BE2C (cell line): ENCODE measurements at regions not wholly inside any gene's neighbourhood (a gene's known extent, or its start where the extent isn't known, plus 50 kb on each side); places are given as distances from the start of the nearest gene placed in this dataset.

ENCODE experiments used
- DNase-seq: peaks from one replicate; pipeline ENCODE4 v3.0.0-alpha.2; 2020
- H3K27me3 ChIP-seq: fragments of 250-450 bp; sonication (Bioruptor Pico); 2 replicates; pipeline ENCODE4 v1.5.1; 2020; ENCODE audit warnings: mild to moderate bottlenecking
- H3K36me3 ChIP-seq: fragments of 250-450 bp; sonication (Bioruptor Pico); 2 replicates; pipeline ENCODE4 v1.5.1; 2020; ENCODE audit warnings: mild to moderate bottlenecking
- H3K4me1 ChIP-seq: fragments of 250-450 bp; sonication (Bioruptor Pico); 2 replicates; pipeline ENCODE4 v1.5.1; 2020
- H3K4me3 ChIP-seq: 2 replicates; pipeline ENCODE4 v1.5.1; 2011; ENCODE audit warnings: low read depth, low read length
- H3K9me3 ChIP-seq: fragments of 250-450 bp; sonication (Bioruptor Pico); 2 replicates; pipeline ENCODE4 v1.5.1; 2020
- TF ChIP-seq, protein P1 (sequence below): IDR thresholded peaks from 2 replicates; pipeline ENCODE4 v1.5.1; 2012; ENCODE audit warnings: mild to moderate bottlenecking, low read depth, low read length

DNA sequence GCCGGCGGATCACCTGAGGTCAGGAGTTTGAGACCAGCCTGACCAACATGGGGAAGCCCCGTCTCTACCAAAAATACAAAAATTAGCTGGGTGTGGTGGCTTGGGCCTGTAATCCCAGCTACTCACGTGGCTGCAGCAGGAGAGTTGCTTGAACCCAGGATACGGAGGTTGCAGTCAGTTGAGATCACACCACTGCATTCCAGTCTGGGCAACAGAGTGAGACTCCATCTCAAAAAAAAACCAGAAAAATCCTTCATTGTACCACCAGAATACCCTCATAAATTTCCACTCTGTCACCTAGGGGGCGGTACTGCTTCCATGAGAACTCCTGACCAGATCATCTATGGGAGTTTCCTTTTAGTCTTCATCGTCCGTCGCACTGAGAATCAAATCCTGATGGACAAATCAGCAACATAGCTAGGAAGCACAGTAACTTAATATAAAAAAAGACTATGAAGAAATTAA lies 225.8 kb upstream of the KLF14 start:
- H3K4me3 ChIP-seq: no peak overlapping the region
- no peaks in the 10 kb centered on the region for H3K4me1 ChIP-seq
- TF ChIP-seq, protein P1, sequence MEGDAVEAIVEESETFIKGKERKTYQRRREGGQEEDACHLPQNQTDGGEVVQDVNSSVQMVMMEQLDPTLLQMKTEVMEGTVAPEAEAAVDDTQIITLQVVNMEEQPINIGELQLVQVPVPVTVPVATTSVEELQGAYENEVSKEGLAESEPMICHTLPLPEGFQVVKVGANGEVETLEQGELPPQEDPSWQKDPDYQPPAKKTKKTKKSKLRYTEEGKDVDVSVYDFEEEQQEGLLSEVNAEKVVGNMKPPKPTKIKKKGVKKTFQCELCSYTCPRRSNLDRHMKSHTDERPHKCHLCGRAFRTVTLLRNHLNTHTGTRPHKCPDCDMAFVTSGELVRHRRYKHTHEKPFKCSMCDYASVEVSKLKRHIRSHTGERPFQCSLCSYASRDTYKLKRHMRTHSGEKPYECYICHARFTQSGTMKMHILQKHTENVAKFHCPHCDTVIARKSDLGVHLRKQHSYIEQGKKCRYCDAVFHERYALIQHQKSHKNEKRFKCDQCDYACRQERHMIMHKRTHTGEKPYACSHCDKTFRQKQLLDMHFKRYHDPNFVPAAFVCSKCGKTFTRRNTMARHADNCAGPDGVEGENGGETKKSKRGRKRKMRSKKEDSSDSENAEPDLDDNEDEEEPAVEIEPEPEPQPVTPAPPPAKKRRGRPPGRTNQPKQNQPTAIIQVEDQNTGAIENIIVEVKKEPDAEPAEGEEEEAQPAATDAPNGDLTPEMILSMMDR: peak; percentile 50
- H3K9me3 ChIP-seq: no peaks in the 10 kb centered on the region
- H3K36me3 ChIP-seq: peaks cover 4% of the 10 kb centered on the region; the same call in 1 of the 2 replicates
- no peaks in the 10 kb centered on the region for H3K27me3 ChIP-seq
- no peak for DNase-seq

DNA sequence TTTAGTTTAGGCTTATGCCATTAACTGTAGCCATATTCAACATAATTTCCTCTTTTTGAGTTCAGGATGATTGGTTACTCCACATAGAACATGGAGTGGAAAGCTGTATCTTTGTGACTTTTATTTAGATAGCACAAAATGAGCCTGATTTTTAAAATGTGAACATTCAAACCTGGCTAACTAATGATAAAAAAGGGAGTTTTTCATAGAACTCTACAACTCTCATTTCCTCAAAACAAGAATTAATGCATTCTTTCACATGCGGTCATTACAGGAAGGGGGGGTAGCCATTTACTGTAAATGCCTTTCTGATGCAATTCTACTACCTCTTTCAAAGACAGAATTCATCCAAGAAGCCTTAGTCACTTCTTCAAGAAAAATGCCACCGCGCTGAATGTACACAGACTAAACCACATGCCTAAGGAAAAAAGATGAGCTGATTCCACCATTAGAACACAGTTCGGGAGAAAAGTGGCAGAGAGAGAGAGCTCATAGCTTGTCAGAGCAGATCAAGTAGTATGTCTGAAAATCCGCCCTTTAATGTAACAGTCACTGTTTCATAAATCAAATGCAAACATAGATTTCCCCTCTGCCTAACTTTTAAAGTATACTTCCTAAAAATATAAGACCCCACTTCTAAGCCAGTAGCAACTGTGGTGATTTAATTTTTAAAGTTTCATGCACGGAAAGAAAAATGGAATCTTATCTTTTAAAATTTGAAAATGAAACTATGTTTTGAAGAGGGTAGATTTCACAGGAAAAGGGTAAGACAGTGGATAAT lies 226.4 kb upstream of the KLF14 start:
- H3K4me3 ChIP-seq: no peak overlapping the region
- no peak for DNase-seq

DNA sequence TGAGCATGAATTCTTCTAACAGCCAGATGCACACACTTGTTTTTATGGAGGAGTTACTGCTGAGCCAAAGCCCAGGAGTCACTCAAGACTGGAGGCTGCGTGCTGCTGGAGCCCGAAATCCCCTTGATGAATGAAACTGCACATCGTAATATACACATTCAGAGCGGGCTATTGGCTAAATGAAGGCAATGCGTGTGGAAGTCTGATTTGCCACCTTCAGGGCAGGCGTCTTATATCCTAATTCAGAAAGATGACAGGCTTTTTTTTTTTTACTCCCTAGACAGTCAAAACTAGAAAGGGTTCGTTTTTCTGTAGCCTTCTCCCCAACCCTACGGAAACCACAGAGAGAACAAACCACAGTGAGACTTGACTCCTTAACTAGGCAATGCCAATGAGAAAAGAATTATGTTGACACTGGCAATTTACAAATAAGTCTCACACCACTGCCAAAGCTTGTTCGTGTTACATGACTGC lies 227.2 kb upstream of the KLF14 start:
- TF ChIP-seq, protein P1: no peak
- Histone ChIP-seq H3K4me3 (no peak overlapping the region), H3K36me3 (peaks cover 4% of the 10 kb centered on the region; the same call in 1 of the 2 replicates), H3K27me3 (no peaks in the 10 kb centered on the region), H3K9me3 (no peaks in the 10 kb centered on the region), H3K4me1 (no peaks in the 10 kb centered on the region)
- DNase-seq: no peak

More for the DNA sequence above, 226.4 kb upstream of the KLF14 start:
- no peaks in the 10 kb centered on the region for H3K27me3 ChIP-seq
- peaks cover 4% of the 10 kb centered on the region; the same call in 1 of the 2 replicates for H3K36me3 ChIP-seq
- H3K9me3 ChIP-seq: no peaks in the 10 kb centered on the region
- TF ChIP-seq, protein P1: no peak
- H3K4me1 ChIP-seq: no peaks in the 10 kb centered on the region

DNA sequence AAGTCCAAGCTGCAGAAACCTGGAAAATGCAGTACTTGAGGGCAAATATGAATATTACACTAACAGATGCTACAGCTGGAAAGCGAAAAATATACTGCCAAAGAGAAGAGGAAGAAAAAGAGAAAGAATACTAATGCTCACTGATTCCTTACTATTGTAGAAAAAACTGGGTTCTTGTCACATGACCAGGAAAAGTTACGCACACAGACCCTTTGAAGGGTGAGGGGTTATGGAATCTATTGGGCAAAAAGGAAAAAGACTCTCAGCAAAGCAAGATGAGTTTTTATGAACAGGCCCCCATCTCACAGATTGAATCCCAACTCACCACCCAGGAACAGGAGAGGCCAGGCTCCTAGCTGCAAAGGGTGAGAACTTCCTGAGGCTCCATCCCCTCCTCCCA lies 228.1 kb upstream of the KLF14 start:
- Histone ChIP-seq H3K27me3 (no peaks in the 10 kb centered on the region), H3K36me3 (peaks cover 4% of the 10 kb centered on the region; the same call in 1 of the 2 replicates), H3K9me3 (no peaks in the 10 kb centered on the region), H3K4me3 (no peak overlapping the region), H3K4me1 (no peaks in the 10 kb centered on the region)
- DNase-seq: no peak
- TF ChIP-seq, protein P1: no peak

DNA sequence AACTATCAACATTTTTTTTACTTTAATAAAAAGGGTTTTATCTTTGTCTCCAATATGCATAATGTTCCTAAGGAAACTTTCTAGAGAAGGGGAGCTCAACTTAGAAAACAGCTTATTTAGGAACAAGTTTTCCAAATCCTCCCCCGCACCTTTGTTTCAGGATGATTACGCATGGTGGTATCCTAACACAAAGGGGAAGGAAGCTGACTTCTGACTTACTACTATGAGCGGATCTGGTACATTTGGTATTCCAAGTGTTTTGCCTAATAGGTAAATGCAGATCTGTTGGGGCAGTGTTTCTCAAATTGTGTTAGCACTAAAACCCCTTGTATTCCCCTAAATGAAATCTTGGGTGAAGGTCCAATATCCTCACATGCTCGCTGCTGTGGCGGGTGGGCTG lies 229.3 kb upstream of the KLF14 start:
- no peak for DNase-seq
- no peaks in the 10 kb centered on the region for H3K9me3 ChIP-seq
- H3K4me1 ChIP-seq: no peaks in the 10 kb centered on the region
- no peaks in the 10 kb centered on the region for H3K27me3 ChIP-seq
- TF ChIP-seq, protein P1: no peak
- no peak overlapping the region for H3K4me3 ChIP-seq
- peaks cover 4% of the 10 kb centered on the region; the same call in 1 of the 2 replicates for H3K36me3 ChIP-seq

DNA sequence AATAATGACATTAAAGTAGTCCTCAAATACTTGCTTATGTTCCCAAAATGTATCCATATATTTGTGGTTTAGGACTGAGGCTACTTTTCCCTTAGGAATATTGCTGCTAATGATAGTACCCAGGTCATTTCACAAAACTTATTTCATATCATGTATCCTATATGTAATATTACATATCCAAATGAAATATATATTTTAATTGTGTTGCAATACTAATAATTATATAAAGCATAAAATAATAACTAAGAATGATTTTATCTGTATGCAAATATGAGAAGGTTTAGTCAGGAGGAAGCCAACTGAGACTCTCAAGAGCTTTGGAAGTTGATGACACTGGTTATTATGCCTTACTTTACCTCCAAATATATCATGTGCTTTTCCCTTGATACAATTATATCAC lies 231.5 kb upstream of the KLF14 start:
- H3K4me1 ChIP-seq: no peaks in the 10 kb centered on the region
- H3K27me3 ChIP-seq: no peaks in the 10 kb centered on the region
- no peaks in the 10 kb centered on the region; the same call in 1 of the 2 replicates for H3K36me3 ChIP-seq
- no peak overlapping the region for H3K4me3 ChIP-seq
- DNase-seq: no peak
- no peaks in the 10 kb centered on the region for H3K9me3 ChIP-seq
- TF ChIP-seq, protein P1: no peak
